Loucy (cell line): ENCODE measurements at regions not wholly inside any gene's neighbourhood (a gene's known extent, or its start where the extent isn't known, plus 50 kb on each side); places are given as distances from the start of the nearest gene placed in this dataset.

Experiments
- H2AFZ ChIP-seq: fragments of 200-600 bp; sonication (generic); 2 replicates; pipeline ENCODE4 v1.6.0; 2016; ENCODE audit warnings: antibody characterized with exemption, mild to moderate bottlenecking, low read length, moderate library complexity
- H3F3A ChIP-seq: fragments of 200-600 bp; 2 replicates; pipeline ENCODE4 v1.6.0; 2016; ENCODE audit warnings: antibody characterized with exemption, low read depth, mild to moderate bottlenecking
- H3K27me3 ChIP-seq: fragments of 200-600 bp; sonication (generic); 2 replicates; pipeline ENCODE4 v1.6.1; 2014; ENCODE audit warnings: low read length, mild to moderate bottlenecking; ENCODE audit not compliant: insufficient read depth, poor library complexity, severe bottlenecking
- H3K36me3 ChIP-seq: fragments of 200-600 bp; sonication (generic); 2 replicates; pipeline ENCODE4 v1.6.1; 2016; ENCODE audit warnings: low read length; ENCODE audit not compliant: insufficient read depth
- H3K4me1 ChIP-seq: fragments of 200-600 bp; sonication (generic); 2 replicates; pipeline ENCODE4 v1.5.1; 2014; ENCODE audit warnings: low read length, mild to moderate bottlenecking; ENCODE audit not compliant: insufficient read depth, poor library complexity, severe bottlenecking
- H3K4me2 ChIP-seq: fragments of 200-600 bp; sonication (generic); 2 replicates; pipeline ENCODE4 v1.6.0; 2014; ENCODE audit warnings: antibody characterized with exemption, low read length, low read depth, mild to moderate bottlenecking; ENCODE audit not compliant: poor library complexity, severe bottlenecking
- H3K4me3 ChIP-seq: fragments of 200-600 bp; sonication (generic); 2 replicates; pipeline ENCODE4 v1.5.1; 2014; ENCODE audit warnings: low read length, mild to moderate bottlenecking, mixed read lengths; ENCODE audit not compliant: poor library complexity, severe bottlenecking
- H3K79me2 ChIP-seq: fragments of 200-600 bp; sonication (generic); 2 replicates; pipeline ENCODE4 v1.6.1; 2014; ENCODE audit warnings: low read length; ENCODE audit not compliant: insufficient read depth
- H3K9ac ChIP-seq: fragments of 200-600 bp; sonication (generic); 2 replicates; pipeline ENCODE4 v1.6.0; 2014; ENCODE audit warnings: mild to moderate bottlenecking, low read depth, low read length, moderate library complexity; ENCODE audit not compliant: poor library complexity, severe bottlenecking
- H3K9me2 ChIP-seq: fragments of 200-600 bp; sonication (generic); replicated peaks from 2 replicates; pipeline ENCODE4 v1.6.1; 2016; ENCODE audit warnings: low read depth, low read length, mixed read lengths
- H3K9me3 ChIP-seq: fragments of 200-600 bp; sonication (generic); 2 replicates; pipeline ENCODE4 v1.6.1; 2014; ENCODE audit warnings: mild to moderate bottlenecking, antibody characterized with exemption, low read length, low read depth; ENCODE audit not compliant: insufficient read depth
- H4K20me1 ChIP-seq: fragments of 200-600 bp; sonication (generic); 2 replicates; pipeline ENCODE4 v1.6.0; 2014; ENCODE audit warnings: antibody characterized with exemption, low read length, mild to moderate bottlenecking; ENCODE audit not compliant: insufficient read depth, poor library complexity, severe bottlenecking
- EZH2phosphoT487 ChIP-seq: fragments of 200-600 bp; IDR thresholded peaks from 2 replicates; pipeline ENCODE4 v1.6.1; 2018; ENCODE audit warnings: antibody characterized with exemption, mild to moderate bottlenecking, moderate library complexity, borderline replicate concordance
- TF ChIP-seq, protein P1 (sequence below): fragments of 200-600 bp; sonication (generic); conservative IDR thresholded peaks from 2 replicates; pipeline ENCODE4 v1.5.1; 2014; ENCODE audit warnings: mild to moderate bottlenecking, antibody characterized with exemption, low read length

DNA sequence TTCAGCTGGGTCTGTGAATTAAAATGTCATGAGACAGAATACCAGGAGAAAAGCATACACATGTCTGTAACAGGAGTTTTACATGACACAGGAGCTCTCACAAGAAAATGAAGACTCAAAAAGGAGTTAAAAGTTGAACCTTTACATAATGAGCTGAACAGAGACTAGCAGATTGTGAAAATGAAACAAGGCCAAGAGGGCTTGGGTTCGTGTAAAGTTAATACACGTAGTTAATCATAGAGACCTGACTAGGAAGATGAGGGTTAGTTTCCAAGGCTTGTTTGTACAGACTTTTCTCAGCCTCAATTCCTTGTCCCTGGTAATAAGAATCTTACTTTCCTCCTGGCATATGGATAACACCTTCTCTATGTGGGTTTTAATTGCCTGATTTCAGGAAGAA, 1294.0 kb downstream of the MAT2B start:
- Histone ChIP-seq H3K4me2 (no peak overlapping the region), H2AFZ (no peak overlapping the region), H4K20me1 (no peaks in the 10 kb centered on the region), H3K4me1 (no peaks in the 10 kb centered on the region), H3K27me3 (no peaks in the 10 kb centered on the region), H3K4me3 (no peak overlapping the region), H3K79me2 (no peaks in the 10 kb centered on the region), H3K9me2 (no peaks in the 10 kb centered on the region), H3K9ac (no peak overlapping the region), H3F3A (no peaks in the 10 kb centered on the region), H3K9me3 (no peaks in the 10 kb centered on the region), H3K36me3 (no peaks in the 10 kb centered on the region)
- TF ChIP-seq, protein P1, sequence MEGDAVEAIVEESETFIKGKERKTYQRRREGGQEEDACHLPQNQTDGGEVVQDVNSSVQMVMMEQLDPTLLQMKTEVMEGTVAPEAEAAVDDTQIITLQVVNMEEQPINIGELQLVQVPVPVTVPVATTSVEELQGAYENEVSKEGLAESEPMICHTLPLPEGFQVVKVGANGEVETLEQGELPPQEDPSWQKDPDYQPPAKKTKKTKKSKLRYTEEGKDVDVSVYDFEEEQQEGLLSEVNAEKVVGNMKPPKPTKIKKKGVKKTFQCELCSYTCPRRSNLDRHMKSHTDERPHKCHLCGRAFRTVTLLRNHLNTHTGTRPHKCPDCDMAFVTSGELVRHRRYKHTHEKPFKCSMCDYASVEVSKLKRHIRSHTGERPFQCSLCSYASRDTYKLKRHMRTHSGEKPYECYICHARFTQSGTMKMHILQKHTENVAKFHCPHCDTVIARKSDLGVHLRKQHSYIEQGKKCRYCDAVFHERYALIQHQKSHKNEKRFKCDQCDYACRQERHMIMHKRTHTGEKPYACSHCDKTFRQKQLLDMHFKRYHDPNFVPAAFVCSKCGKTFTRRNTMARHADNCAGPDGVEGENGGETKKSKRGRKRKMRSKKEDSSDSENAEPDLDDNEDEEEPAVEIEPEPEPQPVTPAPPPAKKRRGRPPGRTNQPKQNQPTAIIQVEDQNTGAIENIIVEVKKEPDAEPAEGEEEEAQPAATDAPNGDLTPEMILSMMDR = no peak
- no peak for TF ChIP-seq EZH2phosphoT487

DNA sequence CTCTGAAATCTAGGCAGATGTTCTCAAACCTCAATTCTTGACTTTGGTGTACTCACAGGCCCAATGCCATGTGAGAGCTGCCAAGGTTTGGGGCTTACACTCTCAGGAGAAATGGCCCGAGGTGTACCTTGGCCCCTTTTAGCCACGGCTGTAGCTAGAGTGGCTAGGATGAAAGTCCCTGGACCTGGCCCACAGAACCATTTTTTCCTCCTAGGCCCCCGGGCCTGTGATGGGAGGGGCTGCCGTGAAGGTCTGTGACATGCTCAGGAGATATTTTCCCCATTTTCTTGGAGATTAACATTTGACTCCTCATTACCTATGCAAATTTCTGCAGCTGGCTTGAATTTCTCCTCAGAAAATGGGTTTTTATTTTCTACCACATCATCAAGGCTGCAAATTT, 1296.5 kb downstream of the MAT2B start:
- TF ChIP-seq EZH2phosphoT487 = no peak
- TF ChIP-seq, protein P1 = no peak
- H3K4me1 ChIP-seq = no peaks in the 10 kb centered on the region
- no peaks in the 10 kb centered on the region for H3K9me3 ChIP-seq
- no peaks in the 10 kb centered on the region for H3K79me2 ChIP-seq
- H3F3A ChIP-seq = no peaks in the 10 kb centered on the region
- H3K4me2 ChIP-seq = no peak overlapping the region
- H3K9me2 ChIP-seq = no peaks in the 10 kb centered on the region
- no peaks in the 10 kb centered on the region for H3K36me3 ChIP-seq
- no peaks in the 10 kb centered on the region for H3K27me3 ChIP-seq
- no peak overlapping the region for H3K4me3 ChIP-seq
- H2AFZ ChIP-seq = no peak overlapping the region
- H3K9ac ChIP-seq = no peak overlapping the region
- no peaks in the 10 kb centered on the region for H4K20me1 ChIP-seq

DNA sequence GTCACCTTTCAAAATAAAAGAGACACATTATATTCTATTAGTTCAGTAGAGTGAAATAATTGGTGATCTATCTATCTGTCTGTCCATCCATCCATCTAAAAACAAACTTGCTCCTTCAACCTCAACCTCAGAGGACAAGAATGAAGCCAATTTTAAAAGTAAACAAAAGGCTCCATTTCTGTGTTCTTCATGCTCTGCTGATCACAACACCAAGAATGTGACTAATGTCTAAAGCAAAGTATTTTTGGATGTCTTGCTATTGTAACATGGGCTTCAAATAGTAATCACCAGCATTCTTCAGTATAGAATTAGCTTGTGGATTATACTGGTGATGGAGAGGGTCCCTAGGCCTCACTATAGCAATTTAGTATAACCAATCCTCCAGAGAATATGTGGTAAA, 1304.4 kb downstream of the MAT2B start:
- Histone ChIP-seq H3F3A (no peaks in the 10 kb centered on the region), H3K4me3 (no peak overlapping the region), H3K4me1 (no peaks in the 10 kb centered on the region), H3K4me2 (no peak overlapping the region), H2AFZ (no peak overlapping the region), H3K9me2 (no peaks in the 10 kb centered on the region), H3K9me3 (no peaks in the 10 kb centered on the region), H3K9ac (no peak overlapping the region), H3K36me3 (no peaks in the 10 kb centered on the region), H3K79me2 (no peaks in the 10 kb centered on the region), H4K20me1 (no peaks in the 10 kb centered on the region), H3K27me3 (no peaks in the 10 kb centered on the region)
- no peak for TF ChIP-seq EZH2phosphoT487
- TF ChIP-seq, protein P1 = no peak
